Activated naive CD8-positive, alpha-beta T cell treated with anti-CD3 and anti-CD28 coated beads, Interleukin-2, amount 50 U/mL, for 24 hours (primary cell): ENCODE measurements at regions not wholly inside any gene's neighbourhood (a gene's known extent, or its start where the extent isn't known, plus 50 kb on each side); places are given as distances from the start of the nearest gene placed in this dataset.

Experiments
- ATAC-seq: fragments of 150-1000 bp; cut with Tn5 transposase; one replicate; pipeline ENCODE4 v1.10.0; 2021
- DNase-seq: peaks from one replicate; pipeline ENCODE4 v3.0.0; 2021
- H3K27ac Mint-ChIP-seq: one replicate; pipeline ENCODE4 v1.8.0; 2021; ENCODE audit warnings: mild to moderate bottlenecking, mixed read lengths
- H3K27me3 Mint-ChIP-seq: one replicate; pipeline ENCODE4 v1.8.0; 2021; ENCODE audit warnings: mixed read lengths
- H3K36me3 Mint-ChIP-seq: one replicate; pipeline ENCODE4 v1.8.0; 2021; ENCODE audit warnings: low read depth, mixed read lengths
- H3K4me1 Mint-ChIP-seq: one replicate; pipeline ENCODE4 v1.8.0; 2021; ENCODE audit warnings: mixed read lengths
- H3K4me3 Mint-ChIP-seq: one replicate; pipeline ENCODE4 v1.8.0; 2021; ENCODE audit warnings: mild to moderate bottlenecking, moderate library complexity, mixed read lengths
- H3K9me3 Mint-ChIP-seq: one replicate; pipeline ENCODE4 v1.8.0; 2021; ENCODE audit warnings: mixed read lengths

DNA sequence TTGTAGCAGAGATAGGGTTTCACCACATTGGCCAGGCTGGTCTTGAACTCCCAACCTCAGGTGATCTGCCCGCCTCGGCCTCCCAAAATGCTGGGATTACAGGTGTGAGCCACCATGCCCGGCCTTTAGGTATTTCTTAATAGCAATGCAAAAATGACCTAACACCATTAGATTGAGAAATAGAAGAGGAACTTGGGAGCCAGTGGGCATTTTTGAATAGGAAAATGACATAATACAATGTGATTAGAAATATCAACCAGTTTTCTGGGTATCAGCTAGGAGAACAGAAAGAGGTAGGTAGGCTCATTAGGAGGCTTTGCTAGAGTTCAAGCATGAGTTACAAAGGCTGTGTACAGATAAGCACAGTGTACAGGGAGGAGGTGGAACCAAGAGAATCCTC is 101.8 kb upstream of the TBC1D5 start:
- Mint-ChIP-seq H3K27ac (no peak overlapping the region), H3K4me3 (no peak overlapping the region), H3K27me3 (no peaks in the 10 kb centered on the region), H3K9me3 (no peaks in the 10 kb centered on the region), H3K36me3 (no peaks in the 10 kb centered on the region), H3K4me1 (no peaks in the 10 kb centered on the region)
- DNase-seq = no peak
- ATAC-seq = no peak

DNA sequence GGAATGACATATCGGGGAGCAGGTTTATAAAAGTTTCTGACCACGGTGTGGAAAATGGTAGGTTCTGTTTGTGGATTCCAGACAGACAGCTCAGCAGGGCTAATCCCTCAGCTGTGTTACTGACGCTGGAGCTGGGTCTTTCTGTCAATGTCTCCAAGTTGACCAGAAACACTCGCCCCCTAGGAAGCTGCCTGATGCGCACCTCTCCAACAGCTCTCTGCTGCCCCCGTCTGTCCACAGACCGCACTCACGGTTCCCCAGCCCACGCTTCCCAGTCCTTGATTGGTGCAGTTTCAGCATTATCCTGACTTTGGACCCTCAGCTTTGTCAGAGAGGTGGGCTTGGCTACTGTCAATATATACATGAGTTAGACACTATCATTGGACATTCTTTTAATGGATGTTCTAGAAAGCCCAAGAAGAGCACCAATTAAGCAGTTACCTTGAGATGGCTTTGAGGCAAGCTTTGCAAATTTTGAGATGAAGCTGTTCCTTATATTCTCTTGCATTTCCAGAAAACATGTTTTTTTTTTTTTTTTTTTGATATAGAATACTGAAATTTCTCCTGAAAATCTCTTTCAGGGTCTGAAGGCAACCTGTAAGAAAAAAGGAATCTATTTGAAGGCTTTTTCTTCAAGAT is 98.9 kb upstream of the TBC1D5 start:
- H3K27me3 Mint-ChIP-seq = no peaks in the 10 kb centered on the region
- H3K4me1 Mint-ChIP-seq = no peaks in the 10 kb centered on the region

GRCh38 chr3:17840651-17841050 is 98.2 kb upstream of the TBC1D5 start:
- Mint-ChIP-seq H3K9me3 (no peaks in the 10 kb centered on the region), H3K36me3 (no peaks in the 10 kb centered on the region)
- ATAC-seq = no peak

More for the DNA sequence above, 98.9 kb upstream of the TBC1D5 start:
- Mint-ChIP-seq H3K27ac (no peak overlapping the region), H3K9me3 (no peaks in the 10 kb centered on the region), H3K4me3 (no peak overlapping the region), H3K36me3 (no peaks in the 10 kb centered on the region)
- ATAC-seq (peak; percentile 88), DNase-seq (peak; percentile 84)

DNA sequence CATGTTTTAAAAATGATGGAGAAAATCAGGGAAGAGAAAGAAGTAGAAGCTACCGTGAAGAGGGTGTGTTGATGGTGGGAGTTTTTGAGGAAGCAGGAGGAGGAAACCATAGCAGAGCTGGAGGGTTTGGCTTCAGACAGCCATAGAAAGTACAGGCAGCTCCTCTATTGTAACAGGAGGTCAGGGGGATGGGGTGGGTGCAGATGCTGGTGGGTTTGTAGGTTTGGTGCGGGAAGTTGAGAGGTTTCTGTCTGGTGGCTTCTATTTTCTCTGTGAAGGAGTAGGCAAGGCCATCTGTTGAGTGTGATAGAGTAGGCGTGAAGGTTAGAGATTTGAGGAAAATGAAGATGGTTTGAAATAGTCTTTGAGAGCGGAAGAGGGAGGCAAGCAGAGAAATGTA is 97.7 kb upstream of the TBC1D5 start:
- Mint-ChIP-seq H3K4me3 (no peak overlapping the region), H3K36me3 (no peaks in the 10 kb centered on the region), H3K9me3 (no peaks in the 10 kb centered on the region), H3K4me1 (no peaks in the 10 kb centered on the region), H3K27me3 (no peaks in the 10 kb centered on the region), H3K27ac (no peak overlapping the region)
- no peak for ATAC-seq
- DNase-seq = no peak

More at GRCh38 chr3:17840651-17841050, 98.2 kb upstream of the TBC1D5 start:
- Mint-ChIP-seq H3K27me3 (no peaks in the 10 kb centered on the region), H3K4me3 (no peak overlapping the region), H3K4me1 (no peaks in the 10 kb centered on the region), H3K27ac (no peak overlapping the region)
- DNase-seq = no peak

GRCh38 chr3:17836919-17837318 is 94.5 kb upstream of the TBC1D5 start:
- ATAC-seq = no peak
- no peaks in the 10 kb centered on the region for H3K4me1 Mint-ChIP-seq
- H3K36me3 Mint-ChIP-seq = no peaks in the 10 kb centered on the region
- no peak overlapping the region for H3K4me3 Mint-ChIP-seq
- no peaks in the 10 kb centered on the region for H3K9me3 Mint-ChIP-seq
- no peak for DNase-seq
- H3K27me3 Mint-ChIP-seq = peaks cover 2% of the 10 kb centered on the region
- no peak overlapping the region for H3K27ac Mint-ChIP-seq

DNA sequence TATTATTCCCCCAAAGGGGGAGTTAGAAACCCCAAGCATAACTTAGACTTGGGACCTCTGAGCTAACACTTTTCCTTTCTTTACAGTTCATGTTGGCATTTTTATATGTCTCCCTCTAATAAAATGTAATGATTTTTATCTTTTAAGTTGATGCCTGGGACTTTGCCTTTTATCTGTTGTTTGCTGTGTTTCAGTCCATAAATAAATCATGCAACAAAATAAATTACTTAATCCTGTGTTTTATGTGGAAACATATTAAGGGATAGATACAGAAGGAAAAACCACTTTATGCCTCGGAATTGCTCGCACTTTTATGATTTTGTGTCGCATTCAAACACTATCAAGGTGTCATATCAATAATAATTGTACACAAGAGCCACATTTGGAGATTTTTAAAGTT is 93.7 kb upstream of the TBC1D5 start:
- H3K4me3 Mint-ChIP-seq = no peak overlapping the region

DNA sequence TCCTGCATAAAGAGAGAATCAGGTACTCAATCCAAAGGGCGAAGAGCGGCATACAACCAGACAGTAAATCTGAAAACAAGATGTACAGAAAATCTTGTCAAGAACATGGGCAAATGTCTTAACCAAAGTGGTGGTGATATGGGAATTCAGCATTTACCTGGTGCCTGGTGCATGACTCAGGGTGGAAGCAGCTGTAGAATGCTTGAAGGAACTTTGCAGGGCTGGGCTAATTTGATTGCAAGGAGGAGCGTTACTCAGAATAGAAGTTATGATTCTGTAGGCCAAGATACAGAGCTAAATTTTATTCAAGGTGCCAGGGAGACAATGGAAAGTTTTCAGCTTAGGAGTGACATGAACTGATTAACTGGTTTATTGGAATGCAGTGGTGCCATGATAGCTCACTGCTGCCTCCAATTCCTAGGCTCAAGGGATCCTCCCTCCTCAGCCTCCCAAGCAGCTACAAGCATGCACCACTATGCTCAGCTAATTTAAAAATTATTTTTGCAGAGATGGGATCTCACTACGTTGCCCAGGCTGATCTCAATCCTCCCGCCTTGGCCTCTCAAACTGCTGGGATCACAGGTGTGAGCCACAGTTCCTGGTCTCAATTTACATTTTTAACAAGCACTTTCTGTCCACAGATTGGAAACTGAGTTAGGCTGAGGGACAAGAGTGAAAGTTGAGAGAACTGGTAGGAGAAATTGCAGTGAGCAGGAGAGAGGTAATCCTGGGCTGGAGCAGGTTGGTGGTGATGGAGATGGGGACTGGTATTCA is 91.5 kb upstream of the TBC1D5 start:
- no peak overlapping the region for H3K4me3 Mint-ChIP-seq
- ATAC-seq (no peak), DNase-seq (no peak)
- H3K4me1 Mint-ChIP-seq = no peaks in the 10 kb centered on the region
- H3K9me3 Mint-ChIP-seq = no peaks in the 10 kb centered on the region
- H3K27ac Mint-ChIP-seq = no peak overlapping the region
- H3K27me3 Mint-ChIP-seq = peaks cover 4% of the 10 kb centered on the region
- H3K36me3 Mint-ChIP-seq = no peaks in the 10 kb centered on the region

More for the DNA sequence above, 93.7 kb upstream of the TBC1D5 start:
- no peak for DNase-seq
- H3K27ac Mint-ChIP-seq = no peak overlapping the region
- no peaks in the 10 kb centered on the region for H3K36me3 Mint-ChIP-seq
- no peaks in the 10 kb centered on the region for H3K4me1 Mint-ChIP-seq
- H3K27me3 Mint-ChIP-seq = peaks cover 2% of the 10 kb centered on the region
- ATAC-seq = no peak
- H3K9me3 Mint-ChIP-seq = no peaks in the 10 kb centered on the region

DNA sequence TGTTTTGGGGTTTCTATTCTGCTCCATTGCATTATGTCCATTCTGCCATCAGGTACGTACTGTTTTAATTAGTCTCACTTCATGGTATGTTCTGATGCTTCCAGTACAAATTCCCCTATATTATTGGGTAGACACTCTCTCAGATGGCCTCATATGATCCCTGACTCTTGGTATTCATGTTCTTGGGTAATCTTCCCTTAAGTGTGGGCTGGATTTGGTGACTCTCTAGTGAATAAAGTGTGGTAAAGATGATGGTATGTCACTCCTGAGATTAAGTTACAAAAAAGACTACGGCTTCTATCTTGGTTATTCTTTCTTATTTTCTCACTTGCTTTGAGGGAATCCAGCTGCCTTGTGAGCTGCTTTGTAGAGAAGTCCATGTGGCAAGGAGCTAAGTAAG is 89.6 kb upstream of the TBC1D5 start:
- no peak overlapping the region for H3K27ac Mint-ChIP-seq
- H3K4me3 Mint-ChIP-seq = no peak overlapping the region
- H3K4me1 Mint-ChIP-seq = no peaks in the 10 kb centered on the region
- H3K9me3 Mint-ChIP-seq = no peaks in the 10 kb centered on the region
- ATAC-seq (no peak), DNase-seq (no peak)
- no peaks in the 10 kb centered on the region for H3K36me3 Mint-ChIP-seq
- peaks cover 4% of the 10 kb centered on the region for H3K27me3 Mint-ChIP-seq

DNA sequence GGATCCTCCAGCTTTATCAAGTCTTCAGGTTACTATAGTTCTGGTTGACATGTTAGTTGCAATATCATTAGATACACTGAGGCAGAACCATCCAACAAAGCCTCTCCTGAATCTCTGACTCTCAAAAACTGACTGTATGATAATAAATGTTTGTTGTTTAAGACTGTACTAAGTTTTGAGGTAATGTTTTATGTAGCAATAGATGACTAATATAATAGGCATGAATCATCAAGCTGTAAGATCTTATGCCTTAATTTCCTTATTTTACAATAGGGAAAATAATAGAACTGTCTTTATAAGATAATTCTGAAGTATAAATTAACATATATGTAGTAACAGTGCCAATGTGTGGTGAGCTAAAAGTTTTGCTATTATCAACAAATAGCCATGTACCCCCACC is 88.9 kb upstream of the TBC1D5 start:
- DNase-seq (no peak), ATAC-seq (no peak)
- Mint-ChIP-seq H3K9me3 (no peaks in the 10 kb centered on the region), H3K4me3 (no peak overlapping the region), H3K36me3 (no peaks in the 10 kb centered on the region), H3K4me1 (no peaks in the 10 kb centered on the region), H3K27me3 (peaks cover 4% of the 10 kb centered on the region), H3K27ac (no peak overlapping the region)

- peaks cover 4% of the 10 kb centered on the region for H3K27me3 Mint-ChIP-seq
- no peak for ATAC-seq
- no peaks in the 10 kb centered on the region for H3K9me3 Mint-ChIP-seq
- DNase-seq = no peak
- H3K4me1 Mint-ChIP-seq = no peaks in the 10 kb centered on the region
- no peaks in the 10 kb centered on the region for H3K36me3 Mint-ChIP-seq
- H3K4me3 Mint-ChIP-seq = no peak overlapping the region
- H3K27ac Mint-ChIP-seq = no peak overlapping the region
Measured at GRCh38 chr3:17830788-17831187, 88.4 kb upstream of the TBC1D5 start.

DNA sequence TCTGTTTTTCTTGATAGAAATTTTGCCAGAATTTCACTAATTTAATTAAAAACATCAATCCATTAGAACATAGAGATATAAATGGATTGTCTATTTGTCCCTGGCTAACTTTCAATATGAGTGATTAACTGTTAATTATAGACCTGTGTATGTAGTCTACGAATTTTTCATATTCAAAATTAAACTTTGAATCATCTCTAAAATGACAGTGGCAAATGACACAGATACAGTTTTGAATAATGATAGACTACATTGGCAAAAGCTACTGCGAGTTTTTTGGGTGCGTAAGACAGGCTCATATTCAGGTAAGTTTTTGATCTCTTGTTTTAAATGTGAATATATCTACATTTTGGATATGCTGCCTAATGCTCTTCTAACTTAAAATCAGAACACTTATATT is 86.0 kb upstream of the TBC1D5 start:
- no peaks in the 10 kb centered on the region for H3K4me1 Mint-ChIP-seq
- ATAC-seq = no peak
- H3K9me3 Mint-ChIP-seq = no peaks in the 10 kb centered on the region
- H3K27ac Mint-ChIP-seq = no peak overlapping the region
- DNase-seq = no peak
- no peaks in the 10 kb centered on the region for H3K36me3 Mint-ChIP-seq
- peaks cover 2% of the 10 kb centered on the region for H3K27me3 Mint-ChIP-seq
- no peak overlapping the region for H3K4me3 Mint-ChIP-seq

- H3K4me1 Mint-ChIP-seq = no peaks in the 10 kb centered on the region
- ATAC-seq = no peak
- peaks cover 4% of the 10 kb centered on the region for H3K27me3 Mint-ChIP-seq
- H3K36me3 Mint-ChIP-seq = no peaks in the 10 kb centered on the region
- no peak overlapping the region for H3K27ac Mint-ChIP-seq
- H3K4me3 Mint-ChIP-seq = no peak overlapping the region
- no peak for DNase-seq
- no peaks in the 10 kb centered on the region for H3K9me3 Mint-ChIP-seq
Measured at GRCh38 chr3:17825298-17825697, 82.9 kb upstream of the TBC1D5 start.

DNA sequence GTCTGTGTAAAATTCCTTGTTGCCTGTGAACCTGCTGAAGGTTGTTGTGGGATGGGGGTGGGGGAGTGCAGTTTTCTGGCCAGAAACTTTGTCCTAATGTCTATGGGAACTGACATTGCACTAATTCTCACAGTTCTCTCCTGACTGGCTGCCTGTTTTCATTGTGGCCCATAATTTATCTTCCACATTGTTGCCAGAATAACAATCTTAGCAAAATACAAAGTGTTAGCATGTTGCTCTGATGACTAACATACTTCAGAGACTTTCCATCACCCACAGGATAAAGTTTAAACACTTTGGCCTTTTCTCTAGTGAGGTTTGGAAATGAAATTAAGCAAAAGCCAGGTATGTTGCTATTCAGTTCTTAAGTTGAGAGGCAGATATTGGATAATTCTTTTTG is 81.4 kb upstream of the TBC1D5 start:
- Mint-ChIP-seq H3K36me3 (no peaks in the 10 kb centered on the region), H3K4me3 (no peak overlapping the region), H3K27me3 (peaks cover 3% of the 10 kb centered on the region), H3K4me1 (no peaks in the 10 kb centered on the region), H3K9me3 (no peaks in the 10 kb centered on the region), H3K27ac (no peak overlapping the region)
- ATAC-seq = no peak
- no peak for DNase-seq

DNA sequence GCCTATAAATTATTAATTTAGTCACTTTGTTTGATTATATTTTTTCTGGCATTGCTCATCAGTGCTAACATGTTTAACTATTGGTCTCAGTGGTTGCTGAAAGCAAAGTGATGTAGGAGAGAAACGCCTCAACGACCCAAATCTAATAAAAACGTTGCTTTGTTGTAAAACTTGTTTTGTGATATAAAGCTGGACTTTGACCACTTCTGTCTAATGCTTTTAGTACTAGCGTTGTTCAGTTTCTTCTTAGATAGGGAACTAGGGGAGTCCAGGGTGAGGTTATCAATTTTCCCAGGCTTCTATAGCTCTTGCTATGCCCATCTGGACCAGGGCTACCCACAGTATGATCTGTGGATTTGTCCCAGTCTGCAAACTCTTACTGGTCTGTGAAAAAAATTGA is 80.6 kb upstream of the TBC1D5 start:
- H3K4me3 Mint-ChIP-seq = no peak overlapping the region

GRCh38 chr3:17820704-17821103 is 78.3 kb upstream of the TBC1D5 start:
- peaks cover 3% of the 10 kb centered on the region for H3K27me3 Mint-ChIP-seq
- H3K27ac Mint-ChIP-seq = no peak overlapping the region
- H3K4me3 Mint-ChIP-seq = no peak overlapping the region
- H3K9me3 Mint-ChIP-seq = no peaks in the 10 kb centered on the region
- DNase-seq (no peak), ATAC-seq (no peak)
- no peaks in the 10 kb centered on the region for H3K36me3 Mint-ChIP-seq
- H3K4me1 Mint-ChIP-seq = no peaks in the 10 kb centered on the region

More for the DNA sequence above, 80.6 kb upstream of the TBC1D5 start:
- H3K27ac Mint-ChIP-seq = no peak overlapping the region
- peaks cover 3% of the 10 kb centered on the region for H3K27me3 Mint-ChIP-seq
- no peaks in the 10 kb centered on the region for H3K36me3 Mint-ChIP-seq
- ATAC-seq = no peak
- H3K4me1 Mint-ChIP-seq = no peaks in the 10 kb centered on the region
- no peaks in the 10 kb centered on the region for H3K9me3 Mint-ChIP-seq
- no peak for DNase-seq
